Renal pelvis (tissue), 1 donor: ENCODE measurements at regions not wholly inside any gene's neighbourhood (a gene's known extent, or its start where the extent isn't known, plus 50 kb on each side); places are given as distances from the start of the nearest gene placed in this dataset.

Experiments used
- DNase-seq: peaks from one replicate; pipeline ENCODE4 v3.0.0-alpha.2; 2013

DNA sequence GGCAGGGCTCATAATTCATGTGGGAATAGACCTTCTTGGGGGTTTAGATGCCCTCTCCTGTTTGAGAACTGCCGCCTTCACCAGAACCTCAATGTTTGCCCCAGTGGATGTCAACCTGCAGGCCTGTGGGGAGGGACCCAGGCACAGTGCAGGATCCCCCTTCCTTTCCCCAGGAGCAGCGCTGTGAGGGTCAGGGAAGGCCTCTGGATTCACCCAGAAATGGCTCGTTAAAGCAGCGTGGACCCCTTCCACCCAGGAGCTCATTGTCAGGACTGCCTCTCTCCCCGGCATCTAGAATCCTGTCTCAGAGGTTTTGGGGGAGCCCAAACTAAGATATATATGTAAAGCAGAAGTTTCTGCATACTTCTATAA, 188.3 kb downstream of the GADD45G start:
- DNase-seq = no peak

DNA sequence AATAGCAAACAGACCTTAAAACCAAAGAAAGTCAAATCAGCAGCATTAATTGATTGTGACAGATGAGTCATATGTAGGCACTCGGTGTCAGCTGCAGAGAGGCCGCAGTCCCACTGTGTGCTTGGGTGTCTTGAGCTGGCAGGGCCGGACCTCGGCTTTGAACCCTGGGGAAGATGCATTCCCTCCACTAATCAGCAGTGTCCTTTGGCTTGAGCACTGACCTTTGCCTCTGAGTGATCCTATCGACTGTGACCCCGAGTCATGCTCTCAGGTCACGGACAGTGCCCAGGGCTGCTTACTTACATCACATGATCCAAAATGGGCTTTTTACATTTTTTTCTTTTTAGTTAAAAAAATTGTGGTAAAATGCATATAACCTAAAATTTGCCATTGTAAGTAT, 188.7 kb downstream of the GADD45G start:
- DNase-seq = no peak

DNA sequence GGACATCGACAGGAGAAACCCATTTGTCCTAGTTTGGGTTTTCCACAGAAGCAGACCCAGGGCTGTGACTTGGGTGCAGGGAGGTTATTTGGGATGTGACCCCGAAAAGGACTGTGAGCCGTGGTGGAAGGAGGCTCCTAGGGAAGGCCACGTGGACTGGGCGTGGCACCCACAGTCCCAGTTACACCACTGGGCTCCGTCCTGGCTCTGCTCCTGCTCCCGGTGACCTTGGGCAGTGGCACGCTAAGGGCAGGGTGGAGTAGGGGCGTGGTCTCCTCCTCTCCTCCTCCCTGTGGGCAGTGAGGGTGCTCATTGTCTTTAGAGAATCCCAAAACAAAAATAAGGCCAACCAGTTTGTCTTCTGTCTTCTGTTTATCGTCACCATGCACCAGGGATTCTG, 190.1 kb downstream of the GADD45G start:
- DNase-seq = no peak

DNA sequence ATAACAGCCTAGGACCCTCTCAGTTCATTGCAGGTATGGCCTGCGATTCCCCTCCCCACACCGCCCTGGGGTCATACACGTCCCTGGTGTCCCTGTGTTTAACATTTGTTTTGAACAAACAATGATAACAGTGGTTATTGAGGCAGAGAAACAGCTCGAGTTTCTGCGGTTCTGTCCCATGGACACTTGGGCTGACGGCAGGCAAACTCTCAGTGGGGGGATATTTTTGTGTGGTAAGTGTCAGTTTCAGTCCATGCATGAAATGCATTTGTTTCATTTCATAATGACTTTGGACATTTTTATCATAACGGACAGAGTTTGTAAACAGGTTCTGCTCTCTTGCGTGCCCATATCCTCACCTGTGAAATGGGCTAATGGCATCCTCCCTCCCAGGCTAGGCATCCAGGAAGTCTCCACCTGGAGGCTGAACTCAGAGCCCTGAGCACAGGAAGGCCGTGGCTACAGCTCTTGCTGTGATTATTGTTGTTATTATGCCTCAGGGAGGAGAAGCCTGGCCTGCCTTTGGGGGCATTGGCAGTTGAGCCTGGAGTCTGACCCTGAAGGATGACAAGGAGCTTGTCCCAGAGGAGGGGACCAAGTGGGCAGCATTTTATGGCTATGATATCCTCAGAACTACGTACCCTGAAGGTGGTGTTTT, 190.9 kb downstream of the GADD45G start:
- DNase-seq = no peak

DNA sequence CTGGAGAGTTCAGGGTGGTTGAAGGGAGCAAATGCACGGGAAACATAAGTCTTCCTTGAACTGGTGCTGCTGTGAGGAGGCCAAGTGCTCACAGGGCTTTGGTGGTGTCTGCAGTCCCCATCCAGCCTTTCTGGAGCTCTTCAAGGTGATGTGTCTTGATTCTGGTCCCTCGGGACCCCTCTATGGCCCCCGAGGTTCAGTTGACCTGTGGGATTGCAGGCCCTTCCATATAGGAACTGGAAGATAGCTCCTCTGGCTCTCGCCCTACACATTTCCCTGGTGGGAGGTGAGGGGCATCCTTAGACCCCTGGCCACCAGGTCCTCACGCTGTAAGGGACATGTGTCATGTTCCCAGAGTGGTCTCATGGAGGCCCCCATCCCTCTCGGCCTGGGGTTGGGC, 191.8 kb downstream of the GADD45G start:
- DNase-seq = no peak

DNA sequence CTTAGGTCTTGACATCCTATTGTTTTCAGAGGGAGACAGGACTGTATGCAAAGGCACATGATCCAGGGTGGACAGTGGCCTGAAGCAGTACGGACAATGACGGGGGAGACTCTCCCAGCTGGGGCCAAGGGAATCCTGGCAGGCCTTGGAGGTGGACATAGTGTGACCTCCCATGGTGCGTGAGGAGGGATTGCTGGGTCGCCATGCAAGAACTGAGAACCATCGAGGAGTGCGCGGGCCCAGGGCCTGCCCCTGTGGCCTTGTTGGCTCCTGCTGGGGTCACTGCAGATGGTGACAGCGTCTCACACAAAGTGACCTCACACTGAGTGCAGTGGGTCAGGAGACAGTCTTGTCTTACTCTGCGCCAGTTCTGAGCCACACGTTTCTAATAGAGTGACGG, 192.4 kb downstream of the GADD45G start:
- no peak for DNase-seq

DNA sequence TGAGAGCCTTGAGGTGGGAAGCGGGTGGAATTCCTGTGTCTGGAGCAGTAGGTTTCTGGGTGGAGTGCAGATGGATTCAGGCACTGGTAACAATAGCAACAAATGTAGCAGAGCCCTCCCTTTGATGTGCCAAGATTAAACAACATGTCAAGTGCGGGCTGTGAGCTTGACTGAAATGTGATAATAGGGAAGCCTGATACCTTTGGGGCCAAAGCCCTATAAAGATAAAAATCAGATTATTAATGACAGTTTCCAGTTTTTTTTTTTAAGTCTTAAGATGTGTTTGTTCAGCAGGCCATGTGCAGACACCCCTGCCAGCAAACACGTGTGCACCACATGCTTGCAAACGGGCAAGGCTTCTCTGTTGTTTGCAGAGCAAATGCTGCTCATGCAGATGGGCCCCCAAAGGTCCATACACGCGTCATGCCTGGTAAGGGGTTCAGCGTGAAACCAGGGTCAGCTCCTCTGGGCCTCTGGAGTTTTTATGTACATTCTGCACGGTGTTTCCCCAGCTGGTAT, 193.2 kb downstream of the GADD45G start:
- no peak for DNase-seq

DNA sequence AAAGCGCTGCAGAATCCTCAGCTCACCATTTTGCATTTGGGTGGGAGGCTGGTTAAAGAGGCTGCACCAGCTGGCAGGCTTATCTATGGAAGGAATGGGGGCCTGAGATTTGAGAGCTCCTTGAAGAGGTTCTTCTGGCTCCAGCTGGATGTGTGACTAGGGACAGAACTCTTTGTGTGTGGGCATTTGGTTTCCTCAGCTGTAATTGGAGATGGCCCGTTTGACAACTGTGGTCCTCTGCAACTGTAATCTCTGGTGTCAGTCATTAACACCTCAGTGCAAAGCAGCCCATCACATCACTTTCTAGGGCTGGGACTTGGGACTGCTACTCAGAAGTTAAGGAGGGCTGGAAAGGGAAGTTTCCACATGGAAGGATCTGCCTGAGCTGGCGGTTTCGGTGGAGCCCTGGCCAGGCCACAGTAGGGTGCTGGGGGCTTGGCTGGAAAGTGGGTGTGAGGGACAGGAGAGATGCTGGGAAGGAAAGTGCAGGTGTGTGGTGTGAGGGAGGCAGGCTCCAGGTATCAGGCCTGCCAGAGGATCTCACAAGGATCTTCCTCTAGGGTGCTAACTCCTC, 193.8 kb downstream of the GADD45G start:
- DNase-seq = no peak

DNA sequence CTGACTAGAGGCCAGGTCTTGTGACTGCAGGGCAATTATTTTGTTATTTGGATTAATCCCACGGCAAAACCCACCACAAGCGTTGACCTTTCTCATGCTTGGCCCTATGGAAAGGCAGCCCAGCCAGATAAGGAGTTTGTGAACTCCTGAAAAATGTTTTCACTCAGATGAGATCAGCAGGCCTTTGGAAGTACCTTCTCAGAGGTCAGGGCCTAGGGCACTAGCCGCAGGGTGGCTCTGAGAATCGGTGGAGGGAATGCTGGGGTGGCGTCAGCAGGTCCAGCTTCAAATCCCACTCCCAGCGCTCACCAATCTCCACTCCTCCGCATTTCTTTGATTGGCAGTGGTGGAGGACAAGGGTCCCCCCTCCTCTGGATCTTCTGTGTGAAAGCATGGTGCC, 194.4 kb downstream of the GADD45G start:
- DNase-seq = no peak

DNA sequence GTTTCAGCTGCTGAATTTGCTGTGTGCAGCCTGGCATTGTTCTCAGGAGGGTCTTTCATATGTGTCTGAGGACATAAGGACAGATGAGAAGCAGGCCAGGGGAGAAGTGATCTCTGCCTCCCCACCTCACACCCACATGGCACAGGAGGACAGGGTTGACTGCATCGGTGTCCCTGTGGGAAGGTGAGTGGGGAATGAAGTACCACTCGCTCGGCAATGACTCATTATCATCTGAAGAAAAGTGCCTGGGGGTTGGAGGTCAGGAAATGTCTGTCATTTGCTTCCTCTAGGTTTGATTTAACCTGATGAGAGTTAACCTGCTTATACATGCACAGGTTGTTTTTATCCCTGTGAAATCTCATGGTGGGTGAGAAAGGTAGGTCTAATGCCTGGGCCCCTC, 195.0 kb downstream of the GADD45G start:
- no peak for DNase-seq

DNA sequence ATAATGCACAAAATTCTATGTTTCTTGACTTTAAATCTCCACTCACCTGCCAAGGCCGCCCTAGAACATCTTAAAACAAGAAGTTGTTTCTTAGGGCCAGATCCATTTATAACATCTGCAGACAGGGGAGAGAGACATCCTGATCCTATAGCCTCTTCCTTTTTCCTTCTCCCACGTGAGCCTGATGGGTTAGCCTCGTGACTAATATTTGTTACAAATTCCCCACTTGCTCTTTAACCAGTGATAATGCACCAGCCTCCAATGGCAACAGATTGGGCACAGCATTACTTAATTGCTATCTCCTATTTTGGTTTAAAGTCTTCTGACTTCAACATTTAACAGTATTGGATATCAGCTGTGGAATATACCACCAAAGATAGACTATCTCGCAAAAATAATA, 196.5 kb downstream of the GADD45G start:
- DNase-seq = no peak

DNA sequence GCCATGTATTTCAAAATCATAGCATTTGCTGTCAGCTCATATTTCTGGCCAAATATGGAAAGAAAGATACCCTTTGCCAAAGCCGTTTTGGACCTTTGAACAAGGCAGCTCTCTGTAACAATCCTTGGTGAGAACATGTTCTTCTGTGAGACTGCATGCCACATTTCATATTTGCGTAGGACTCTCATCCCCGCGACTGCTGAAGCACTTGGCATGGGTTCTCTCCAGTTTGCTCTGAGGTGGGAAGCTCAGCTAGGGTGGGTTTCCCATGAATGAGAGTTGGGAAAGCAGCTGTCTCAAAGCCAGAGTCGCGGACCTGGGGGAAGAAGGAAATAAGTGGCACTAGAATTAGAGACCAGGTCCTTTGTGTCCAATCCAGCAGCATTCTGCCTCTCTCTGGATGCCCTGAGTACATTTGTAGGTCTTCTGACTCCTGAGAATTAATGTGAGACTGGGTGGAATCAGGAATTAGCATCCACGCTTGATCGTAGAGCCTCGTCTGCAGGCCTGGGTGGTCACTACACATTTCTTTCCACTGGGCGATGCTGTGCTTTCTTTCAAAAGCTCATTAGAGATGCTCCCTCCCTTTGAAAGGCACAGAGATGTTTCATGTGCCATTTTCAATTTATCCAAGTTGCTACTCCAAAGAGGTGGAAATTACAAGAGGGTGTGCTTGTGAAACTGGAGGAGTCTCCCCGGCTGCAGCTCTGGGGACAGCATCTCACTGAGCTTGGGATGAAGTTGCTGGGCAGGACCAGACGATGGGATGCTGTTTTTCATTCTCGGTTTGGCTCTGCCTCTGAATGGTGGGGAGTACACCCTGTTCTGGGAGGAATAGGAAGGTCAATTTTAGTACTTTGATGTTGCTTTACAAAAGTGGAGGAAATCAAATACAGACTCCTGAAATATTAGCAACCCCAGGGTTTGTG, 197.2 kb downstream of the GADD45G start:
- no peak for DNase-seq

DNA sequence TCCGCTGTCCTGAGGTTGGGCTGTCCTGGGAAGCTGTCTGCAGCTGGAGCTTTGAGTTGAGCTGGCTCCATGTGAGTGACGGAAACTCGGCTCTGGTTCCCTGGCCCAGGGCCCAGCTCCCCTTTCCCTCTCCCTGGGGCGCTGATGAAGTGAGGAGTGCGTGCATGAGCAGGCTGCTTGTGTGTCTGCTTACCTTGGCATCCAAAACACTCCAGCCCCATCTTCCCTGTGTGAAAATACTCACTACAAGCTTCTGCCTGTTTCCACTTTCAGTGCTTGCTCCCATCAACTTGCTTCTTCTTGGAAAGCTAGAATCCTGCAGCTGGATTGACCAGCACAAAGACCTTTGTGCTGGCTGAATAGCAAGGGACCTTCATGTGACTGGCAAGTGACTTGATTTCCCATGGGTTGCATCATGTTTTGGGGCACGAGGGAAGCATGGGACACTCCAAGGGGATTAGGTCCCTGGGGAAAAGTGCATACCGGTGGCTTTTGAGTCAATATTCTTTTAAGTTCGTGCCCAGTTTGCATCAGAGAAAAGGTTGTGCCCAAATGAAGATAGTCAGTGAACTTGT, 198.1 kb downstream of the GADD45G start:
- no peak for DNase-seq

DNA sequence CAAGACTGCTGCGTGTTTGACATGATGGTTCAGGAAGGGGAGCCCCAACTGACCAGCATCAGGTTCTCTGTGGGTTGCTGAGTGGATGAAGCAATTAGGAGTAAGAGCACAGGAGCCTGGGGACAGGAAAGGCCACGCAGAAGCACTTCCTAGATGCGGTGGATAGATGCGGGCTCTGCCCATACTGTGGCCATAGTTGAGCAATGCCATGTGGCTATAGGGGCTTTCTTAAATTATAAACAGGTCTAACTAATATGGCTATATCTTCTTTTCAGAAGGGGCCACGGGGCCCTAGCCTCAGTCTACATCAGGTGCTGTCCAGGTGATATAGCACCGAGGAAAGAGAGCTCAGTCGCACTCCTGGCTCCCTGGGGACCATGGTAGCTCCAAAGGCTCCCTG, 198.6 kb downstream of the GADD45G start:
- DNase-seq = no peak

DNA sequence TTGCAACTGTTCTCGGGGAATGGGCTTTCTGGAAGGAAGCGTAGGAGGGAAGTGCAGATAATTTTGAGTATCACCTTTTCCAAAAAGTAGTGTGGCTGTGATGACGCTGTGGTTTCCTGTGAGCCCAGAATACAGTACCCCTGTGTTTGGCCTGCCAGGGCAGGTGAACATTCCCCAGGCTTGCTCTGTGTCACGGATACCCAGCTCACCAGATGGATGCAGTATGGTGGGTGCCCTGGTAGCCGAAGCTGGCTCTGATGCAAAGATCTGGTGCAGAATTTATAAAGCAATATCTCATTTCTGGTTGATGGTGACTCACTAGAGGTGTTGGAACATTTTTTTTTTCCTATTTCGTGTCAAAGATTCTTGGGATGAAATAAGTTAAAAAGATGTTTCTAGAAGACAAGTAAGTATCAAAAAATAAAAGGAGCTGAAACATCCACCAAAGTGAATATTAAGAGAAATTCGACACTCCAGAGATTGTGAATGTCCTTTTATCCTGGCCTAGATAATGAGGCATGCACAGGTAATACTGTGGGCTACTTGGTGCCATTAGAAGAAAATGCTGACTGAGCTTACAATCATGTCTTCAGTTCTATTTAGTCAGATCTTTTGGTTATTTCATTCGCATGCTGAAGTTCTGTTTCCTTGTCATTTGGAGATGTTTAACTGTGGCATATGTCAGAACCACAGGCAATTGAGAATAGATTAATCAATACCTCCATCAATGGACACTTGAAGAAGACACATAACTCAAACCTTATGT, 200.1 kb downstream of the GADD45G start:
- DNase-seq = no peak

DNA sequence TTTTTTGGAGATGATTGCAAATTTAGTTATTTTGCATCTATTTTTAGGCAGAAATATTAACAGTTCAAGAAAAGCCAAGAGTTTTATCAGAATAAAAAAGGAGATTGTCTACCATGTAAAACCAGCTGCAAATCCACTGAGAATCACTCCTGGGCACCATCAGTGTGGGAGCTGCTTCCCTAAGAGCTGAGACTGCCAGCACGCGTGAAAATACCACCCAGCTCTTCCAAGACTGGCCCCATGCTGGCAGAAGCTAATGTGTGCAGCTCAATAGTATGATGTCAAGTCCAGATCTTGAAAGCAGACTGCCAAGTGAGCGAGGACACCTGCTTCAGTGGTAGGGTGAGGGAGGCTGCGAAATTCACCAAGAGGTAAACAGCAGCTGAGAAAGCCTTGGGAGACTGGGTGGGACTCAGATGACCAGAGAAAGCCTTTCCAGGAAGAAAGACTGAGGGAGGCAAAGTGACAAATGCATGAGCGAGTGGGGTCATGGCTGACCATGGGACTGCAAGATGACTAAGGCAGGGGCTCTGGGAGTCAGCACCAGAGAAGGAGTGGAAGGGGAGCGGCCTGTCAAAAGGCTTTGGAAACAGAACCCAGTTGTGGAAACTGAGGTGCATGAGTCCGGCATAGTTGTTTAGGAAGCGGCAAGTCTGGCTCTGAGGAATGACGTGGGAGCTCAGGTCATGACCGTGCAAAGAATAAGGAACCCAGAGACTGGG, 200.9 kb downstream of the GADD45G start:
- DNase-seq = no peak

DNA sequence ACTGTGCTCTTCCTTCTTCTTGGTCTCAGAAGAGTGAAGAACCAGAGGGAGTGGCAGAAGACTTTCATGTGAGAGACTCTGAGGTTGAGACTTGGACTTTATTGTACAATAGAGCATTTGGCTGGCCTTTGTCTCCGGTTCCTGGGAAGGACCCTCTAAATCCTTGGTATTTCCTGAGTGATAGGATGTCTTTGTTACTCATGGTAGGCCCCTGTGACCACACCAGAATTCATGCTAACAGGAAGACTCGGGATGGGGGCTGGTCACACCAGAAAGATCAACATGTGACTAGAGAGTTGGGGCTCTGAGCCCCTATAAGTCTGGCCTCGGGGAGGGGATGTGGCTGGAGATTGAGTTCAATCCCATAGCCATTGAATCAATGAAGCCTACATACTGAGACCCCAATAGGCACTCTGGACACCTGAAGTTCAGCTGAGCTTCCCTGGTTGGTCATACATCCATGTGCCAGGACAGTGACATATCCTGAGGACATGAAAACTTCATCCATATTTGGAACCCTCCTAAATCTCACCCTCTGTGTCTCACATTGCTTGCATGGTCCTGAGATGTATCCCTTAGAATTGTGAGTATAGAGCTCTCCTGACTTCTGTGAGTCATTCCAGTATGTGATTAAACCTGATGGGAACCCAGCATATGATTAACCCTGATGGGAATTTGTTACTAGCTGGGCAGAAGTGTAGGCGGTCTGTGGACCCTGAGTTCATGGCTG, 201.7 kb downstream of the GADD45G start:
- DNase-seq = no peak

DNA sequence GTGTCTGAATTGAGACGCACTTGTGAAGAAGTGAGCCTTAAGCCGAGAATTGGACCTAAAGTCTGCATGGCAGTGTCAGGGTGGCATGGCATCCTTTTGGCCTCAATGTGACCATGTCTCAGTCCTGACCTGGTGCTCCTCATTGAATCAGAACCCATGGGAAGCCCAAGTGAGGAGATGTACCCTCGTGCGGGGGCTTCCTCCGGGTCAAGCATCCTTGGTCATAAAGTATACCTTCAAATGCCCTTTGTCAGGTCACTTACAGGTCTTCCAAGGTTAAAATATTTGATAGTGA, 202.2 kb downstream of the GADD45G start:
- no peak for DNase-seq

DNA sequence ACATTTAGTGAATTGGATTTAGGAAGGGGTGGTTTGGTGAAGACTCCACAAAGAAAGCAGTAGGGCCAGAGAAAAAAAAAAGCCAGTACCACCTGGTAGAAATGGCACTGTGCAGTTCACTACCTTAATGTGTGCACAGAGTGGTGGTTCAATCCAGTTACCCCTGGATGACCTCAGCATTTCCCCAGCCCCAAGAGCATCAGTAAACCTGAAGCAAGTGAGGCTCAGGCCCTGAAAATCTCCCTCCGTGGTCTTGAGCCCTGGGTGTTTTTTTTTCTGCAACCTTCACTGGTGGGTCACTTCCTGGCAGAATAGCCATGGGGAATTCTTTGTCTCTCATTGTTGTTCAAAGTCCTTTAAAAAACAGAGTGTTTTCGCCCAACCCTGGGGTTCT, 202.9 kb downstream of the GADD45G start:
- DNase-seq = no peak

DNA sequence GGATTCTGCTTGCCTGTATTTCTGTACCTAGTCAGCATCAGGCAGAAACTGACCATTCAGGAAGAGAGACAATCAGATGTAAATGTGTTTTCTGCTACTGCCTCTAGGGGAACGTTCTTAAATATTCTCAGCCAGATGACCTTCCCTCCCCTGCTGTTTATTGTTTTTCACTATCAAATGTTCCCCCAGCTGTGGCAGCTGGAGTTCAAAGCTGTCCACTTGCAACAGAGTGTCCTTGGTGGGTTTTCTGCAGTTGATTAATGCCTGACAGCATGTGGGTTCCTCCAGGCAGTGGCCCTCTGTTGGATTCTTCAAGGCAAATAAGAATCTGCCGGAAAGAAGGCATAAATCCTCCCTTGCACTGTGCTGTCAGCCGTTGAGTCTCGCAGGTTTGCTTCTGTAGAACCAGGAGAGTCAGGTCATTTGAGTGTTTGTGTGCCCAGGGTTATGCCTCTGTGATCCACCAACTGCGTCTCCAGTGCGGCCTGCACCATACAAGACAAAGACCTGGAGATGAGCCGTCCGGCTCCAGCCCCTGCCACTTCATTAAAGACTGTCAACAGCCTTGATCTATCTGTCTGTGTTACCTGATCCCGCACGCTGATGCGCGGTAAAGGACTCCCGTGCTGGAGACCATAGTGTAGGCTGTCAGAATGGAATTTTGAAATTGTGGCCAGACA, 203.4 kb downstream of the GADD45G start:
- peak; percentile 81 for DNase-seq
